GM21576 (cell line): ENCODE measurements at regions not wholly inside any gene's neighbourhood (a gene's known extent, or its start where the extent isn't known, plus 50 kb on each side); places are given as distances from the start of the nearest gene placed in this dataset.
"Not testable (repeated sequence)": the region's sequence is repeated elsewhere in the genome, so short reads cannot be mapped to it uniquely, and the experiment has no call there.

Experiments
- ATAC-seq: cut with Tn5 transposase; IDR thresholded peaks from one replicate; pipeline ENCODE4 v1.9.1; 2021; ENCODE audit warnings: mild to moderate bottlenecking, moderate library complexity; ENCODE audit not compliant: unreplicated experiment

- ATAC-seq = no peak
Observed at GRCh38 chr10:106111246-106111645, 1053.3 kb downstream of the SORCS1 start.

DNA sequence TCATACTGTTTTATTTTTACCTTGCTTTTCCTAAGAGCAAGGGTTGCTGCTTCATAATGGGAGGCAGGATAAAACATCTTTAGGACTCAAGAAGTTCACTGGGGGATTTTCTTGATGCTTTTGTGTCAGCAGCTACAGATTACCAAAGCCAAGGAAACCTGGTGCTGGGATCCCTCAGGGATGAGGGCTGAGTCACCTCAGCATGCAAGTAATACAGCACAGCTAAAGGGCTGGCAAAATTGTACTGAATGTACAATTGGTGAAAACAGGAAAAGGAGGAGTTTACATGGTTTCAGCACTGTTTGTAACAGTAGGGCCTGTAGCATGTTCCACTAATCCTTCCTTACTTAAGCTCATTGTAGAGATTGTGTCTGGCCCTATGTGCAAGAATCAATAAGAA is 1056.8 kb downstream of the SORCS1 start:
- ATAC-seq = no peak

GRCh38 chr10:106106114-106106513 is 1058.4 kb downstream of the SORCS1 start:
- no peak for ATAC-seq

GRCh38 chr10:106089855-106090254 is 1074.7 kb downstream of the SORCS1 start:
- ATAC-seq = no peak

- no peak for ATAC-seq
Observed at GRCh38 chr10:106086391-106086790, 1078.1 kb downstream of the SORCS1 start.

DNA sequence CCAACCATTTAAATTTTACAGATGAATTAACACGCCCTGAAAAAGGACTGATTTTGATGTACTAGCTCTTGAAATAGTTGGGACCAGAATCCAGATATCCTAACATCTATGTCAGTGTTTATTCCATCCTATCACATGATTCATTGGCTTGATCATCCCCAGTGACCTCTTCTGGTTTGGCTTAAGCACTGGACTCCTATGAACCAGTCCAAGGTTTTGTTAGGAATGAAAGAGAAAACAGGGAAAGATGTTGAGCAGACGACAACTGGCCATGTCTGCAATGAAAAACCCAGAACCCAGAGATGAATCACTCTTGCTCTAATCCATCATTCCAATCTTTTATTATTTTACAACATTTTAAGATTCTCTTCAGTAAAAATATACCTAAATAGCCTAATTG is 1080.9 kb downstream of the SORCS1 start:
- no peak for ATAC-seq

DNA sequence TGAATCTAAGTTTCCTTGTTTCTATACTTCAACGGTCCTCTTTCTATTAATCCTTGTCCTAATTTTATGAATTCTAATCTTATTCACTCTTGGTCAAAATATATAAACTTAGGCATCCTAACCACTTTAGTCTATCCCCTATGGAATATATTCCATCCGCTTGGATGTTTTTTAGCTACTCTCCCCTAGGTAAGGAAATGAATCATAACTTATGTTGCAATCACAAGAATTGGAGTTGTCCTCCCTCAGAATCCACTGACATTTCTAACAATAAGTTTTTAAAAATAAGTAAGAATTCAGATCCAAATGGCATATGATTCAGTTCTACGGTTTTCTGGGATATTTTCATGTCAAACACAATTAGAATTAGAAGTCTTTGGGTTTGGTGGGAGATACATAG is 1081.6 kb downstream of the SORCS1 start:
- ATAC-seq = no peak

- no peak for ATAC-seq
Observed at GRCh38 chr10:106078895-106079576, 1085.5 kb downstream of the SORCS1 start.

- ATAC-seq = no peak
Observed at GRCh38 chr10:106076496-106076895, 1088.0 kb downstream of the SORCS1 start.

DNA sequence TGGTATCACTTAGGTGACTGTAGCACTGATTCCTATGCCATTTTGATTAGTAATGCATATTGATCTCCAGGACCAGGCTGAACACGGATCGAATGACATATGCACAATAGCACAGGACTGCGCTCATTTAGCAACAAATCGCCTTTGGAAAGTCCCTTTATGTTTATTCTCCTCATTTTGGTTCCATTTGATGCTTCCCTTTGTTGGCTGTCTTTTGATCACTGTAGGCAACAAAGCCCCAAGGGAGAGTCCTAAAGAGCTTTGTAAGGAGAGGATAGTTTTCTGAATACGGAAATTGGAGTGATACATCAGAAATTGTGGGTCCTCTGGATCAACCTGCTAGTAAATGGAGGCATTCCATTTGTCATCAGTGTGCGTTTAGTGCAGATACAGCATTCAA is 1111.4 kb downstream of the SORCS1 start:
- no peak for ATAC-seq

DNA sequence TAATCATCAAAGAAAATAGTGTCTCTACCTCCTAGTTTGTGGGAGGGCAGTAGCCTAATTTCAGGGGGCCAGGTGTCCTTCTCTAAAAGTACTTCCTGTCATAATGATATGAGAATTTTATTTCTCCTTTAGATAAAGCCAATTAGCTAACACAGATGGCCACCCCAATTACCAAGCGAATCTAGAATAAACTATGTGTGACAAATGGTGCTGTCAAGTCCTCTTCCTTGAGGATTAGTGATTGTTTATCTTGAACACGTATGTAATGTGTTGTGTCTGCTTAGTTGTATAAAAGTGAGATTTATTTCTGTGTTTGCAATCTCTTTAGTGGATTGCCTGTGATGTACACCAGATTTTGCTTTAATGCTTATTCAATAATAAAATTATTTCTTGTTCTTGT is 1120.0 kb downstream of the SORCS1 start:
- no peak for ATAC-seq

DNA sequence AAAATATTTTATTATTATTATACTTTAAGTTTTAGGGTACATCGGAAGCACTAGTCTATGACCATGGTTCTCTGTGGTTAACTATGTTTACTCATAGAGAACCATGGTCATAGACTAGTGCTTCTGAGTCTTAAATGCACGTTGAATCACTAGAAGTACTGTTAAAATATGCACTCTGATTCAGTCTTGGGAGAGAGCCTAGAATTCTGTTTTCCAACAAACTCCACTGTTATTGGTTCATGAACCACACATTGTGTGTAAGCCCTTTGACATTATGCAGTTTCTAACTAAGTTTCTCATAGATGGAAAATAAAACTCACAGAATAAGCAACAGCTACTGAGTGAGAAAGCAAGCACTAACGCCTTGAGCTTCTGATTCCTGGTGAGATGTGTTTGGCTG is 1120.6 kb downstream of the SORCS1 start:
- no peak for ATAC-seq

DNA sequence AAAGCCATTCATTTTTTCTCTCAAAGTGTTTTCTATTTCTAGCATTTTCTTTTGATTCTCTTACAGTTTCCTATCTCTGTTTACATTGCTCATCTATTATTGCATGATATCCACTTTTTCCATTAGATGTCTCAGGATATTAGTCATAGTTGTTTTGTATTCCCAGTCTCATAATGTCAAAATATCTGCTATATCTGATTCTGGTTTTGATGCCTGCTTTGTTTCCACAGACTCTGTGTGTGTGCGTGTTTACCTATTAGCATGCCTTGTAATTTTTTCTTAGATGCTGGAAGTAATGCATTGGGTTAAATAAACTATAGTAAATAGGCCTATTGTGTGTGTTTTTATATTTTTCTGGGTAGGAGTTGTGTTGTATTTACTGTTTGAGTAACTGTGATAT is 1126.3 kb downstream of the SORCS1 start:
- ATAC-seq = no peak

DNA sequence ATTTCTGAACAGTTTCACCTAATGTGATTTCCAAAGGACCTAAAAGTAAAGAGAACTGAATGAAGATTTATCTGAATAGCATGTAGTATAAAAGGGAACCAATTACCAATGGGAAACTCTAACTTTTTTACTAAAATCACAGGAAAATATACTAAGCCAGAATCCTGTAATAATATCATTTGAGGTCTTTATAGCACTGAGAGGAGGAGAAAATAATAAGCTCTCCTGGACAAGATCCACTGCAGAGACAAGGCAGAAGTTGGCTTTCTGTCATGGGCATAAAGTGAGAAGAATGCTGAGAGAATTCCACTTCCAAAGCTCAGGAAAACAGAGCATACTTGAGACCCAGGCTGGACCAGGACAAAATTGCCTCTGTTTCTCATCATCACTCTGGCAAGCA is 1131.4 kb downstream of the SORCS1 start:
- ATAC-seq = no peak

DNA sequence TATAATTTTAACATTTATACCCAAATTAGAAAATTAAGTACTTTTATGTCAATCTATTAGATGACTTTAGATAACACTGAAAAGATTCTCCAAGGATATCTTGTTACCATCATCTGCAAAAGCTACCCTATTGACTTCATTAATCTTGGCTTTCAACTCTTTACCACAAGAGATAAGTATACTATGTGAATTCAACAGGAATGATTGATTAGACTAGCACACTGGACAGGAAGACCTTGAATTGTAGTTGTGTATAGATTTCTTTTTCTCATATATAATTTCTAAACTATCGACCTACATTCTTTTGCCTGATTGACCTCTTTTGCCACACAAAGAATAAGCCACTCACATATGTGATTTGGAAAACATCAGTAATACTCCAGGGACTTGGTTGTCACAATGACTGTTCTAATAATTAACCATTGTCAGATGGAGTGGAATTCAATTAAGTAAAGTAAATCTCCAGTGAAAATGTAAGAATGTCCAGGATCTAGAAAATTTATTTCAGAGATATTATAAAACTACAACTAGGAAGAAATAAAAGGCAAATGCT is 1132.0 kb downstream of the SORCS1 start:
- no peak for ATAC-seq

- no peak for ATAC-seq
Observed at GRCh38 chr10:106027240-106027639, 1137.3 kb downstream of the SORCS1 start.

- no peak for ATAC-seq
Observed at GRCh38 chr10:106025208-106025811, 1139.2 kb downstream of the SORCS1 start.

DNA sequence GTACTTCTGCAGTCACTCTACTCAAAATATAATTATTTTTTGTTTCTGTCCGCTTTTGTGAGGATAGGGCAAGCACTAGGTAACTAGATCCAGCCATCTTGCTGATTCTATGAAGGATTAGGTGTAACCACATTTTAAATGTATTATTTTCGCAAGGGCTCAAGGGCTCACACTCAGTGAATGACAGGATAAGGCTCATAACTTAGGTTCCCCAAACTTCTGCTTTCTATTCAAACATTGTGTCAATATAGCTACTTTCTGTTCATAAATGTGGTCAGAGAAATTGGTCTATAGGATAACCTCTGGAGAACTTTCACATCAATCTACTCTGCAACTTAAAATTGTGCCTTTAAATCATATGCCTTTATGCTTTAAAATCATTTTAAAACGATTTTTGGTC is 1141.2 kb downstream of the SORCS1 start:
- no peak for ATAC-seq

- not testable (repeated sequence) for ATAC-seq
Observed at GRCh38 chr10:106019559-106019958, 1144.9 kb downstream of the SORCS1 start.

DNA sequence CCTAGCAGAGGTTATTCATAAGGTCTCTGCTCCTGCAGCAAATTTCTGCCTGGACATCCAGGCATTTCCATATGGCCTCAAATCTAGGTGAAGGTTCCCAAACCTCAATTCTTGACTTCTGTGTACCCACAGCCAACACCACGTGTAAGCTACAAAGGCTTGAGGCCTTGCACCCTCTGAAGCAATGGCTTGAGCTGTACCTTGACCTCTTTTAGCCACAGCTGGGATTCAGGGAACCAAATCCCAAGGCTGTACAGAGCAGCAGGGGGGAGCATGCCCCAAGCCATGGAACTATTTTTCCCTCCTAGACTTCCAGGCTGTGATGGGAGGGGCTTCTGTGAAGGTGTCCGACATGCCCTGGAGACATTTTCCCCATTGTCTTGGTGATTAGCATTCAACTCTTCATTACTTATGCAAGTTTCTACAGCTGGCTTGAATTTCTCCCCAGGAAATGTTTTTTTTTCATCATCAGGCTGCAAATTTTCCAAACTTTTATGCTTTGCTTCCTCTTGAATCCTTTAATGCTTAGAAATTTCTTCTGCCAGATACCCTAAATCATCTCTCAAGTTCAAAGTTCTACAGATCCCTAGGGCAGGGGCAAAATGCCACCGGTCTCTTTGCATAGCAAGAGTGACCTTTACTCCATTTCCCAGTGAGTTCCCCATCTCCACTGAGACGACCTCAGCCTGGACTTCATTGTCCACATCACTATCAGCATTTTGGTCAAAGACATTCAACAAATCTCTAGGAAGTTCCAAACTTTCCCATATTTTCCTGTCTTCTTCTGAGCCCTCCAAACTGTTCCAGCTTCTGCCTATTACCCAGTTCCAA is 1148.9 kb downstream of the SORCS1 start:
- ATAC-seq = not testable (repeated sequence)

DNA sequence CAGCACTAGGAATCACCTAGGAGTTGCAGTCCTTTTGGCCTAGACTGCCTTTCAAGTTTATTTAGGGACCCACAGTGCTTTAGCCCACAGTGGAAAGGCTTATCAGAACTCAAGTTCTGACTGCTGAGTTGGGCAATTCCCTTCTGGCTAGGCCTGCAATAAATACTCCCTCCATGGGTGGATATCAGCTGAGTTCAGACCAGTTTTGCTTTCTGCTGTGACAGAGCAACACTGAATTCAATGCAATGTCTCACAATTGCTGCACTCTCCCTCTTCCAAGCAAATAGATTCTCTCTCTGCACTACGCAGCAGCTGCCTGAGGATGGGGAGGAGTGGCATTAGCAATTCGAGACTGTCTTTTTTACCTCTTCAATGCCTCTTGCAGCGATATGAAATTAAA is 1153.3 kb downstream of the SORCS1 start:
- no peak for ATAC-seq

- ATAC-seq = no peak
Observed at GRCh38 chr10:106000721-106001120, 1163.8 kb downstream of the SORCS1 start.
